GM12878 (cell line): ENCODE measurements at regions not wholly inside any gene's neighbourhood (a gene's known extent, or its start where the extent isn't known, plus 50 kb on each side); places are given as distances from the start of the nearest gene placed in this dataset.

ENCODE experiments used
- ATAC-seq: fragments of 200-7000 bp; cut with Tn5 transposase; 3 replicates; pipeline ENCODE4 v1.9.1; 2020; ENCODE audit warnings: mild to moderate bottlenecking, moderate library complexity
- BruUV-seq: library from RNA; stranded (reverse); fragments of 400-500 nt; replicated peaks from 2 replicates; lab custom pipeline; 2021; lab: Mats Ljungman, UMichigan
- CTCF ChIA-PET: fragments of 300-600 bp; sonication (Branson Sonifier 250); formaldehyde crosslinking; extraction: SDS; loops from one replicate; lab custom pipeline; 2021; ENCODE audit warnings: inconsistent platforms; lab: Yijun Ruan, JAX
- POLR2A ChIA-PET: fragments of 350-600 bp; formaldehyde crosslinking; extraction: SDS; loops from one replicate; lab custom pipeline; 2021; ENCODE audit warnings: inconsistent platforms; lab: Charles Lee
- RAD21 ChIA-PET: fragments of 300-600 bp; sonication (Branson Sonifier 250); formaldehyde crosslinking; loops from one replicate; lab custom pipeline; 2023; ENCODE audit warnings: antibody characterized with exemption; ENCODE audit not compliant: unreplicated experiment; lab: Charles Lee
- SMC1A ChIA-PET: fragments of 300-600 bp; sonication (Branson Sonifier 250); formaldehyde crosslinking; loops from one replicate; lab custom pipeline; 2023; ENCODE audit not compliant: unreplicated experiment, uncharacterized antibody; lab: Charles Lee
- DNase-seq: peaks from one replicate; pipeline ENCODE4 v3.0.0-alpha.2; 2011; ENCODE audit warnings: low read depth, low spot score
- FAIRE-seq: peaks from 3 replicates; lab custom pipeline; 2011; peaks lifted over from hg19 to GRCh38; lab: Jason Lieb, UNC
- H2AFZ ChIP-seq: 2 replicates; pipeline ENCODE4 v1.6.0; 2011; ENCODE audit warnings: low read depth, low read length, control low read depth; ENCODE audit not compliant: control insufficient read depth
- H3K27ac ChIP-seq: 2 replicates; pipeline ENCODE4 v1.5.1; 2011; ENCODE audit warnings: control low read depth; ENCODE audit not compliant: control insufficient read depth, insufficient read depth
- H3K27me3 ChIP-seq, 2 experiments: replicated peaks in 1 of 2; 2 replicates each; pipeline versions ENCODE4 v1.6.0 to v1.6.1; 2011; ENCODE audit warnings: low read length in 1 of 2; ENCODE audit not compliant: control insufficient read depth in 2 of 2, insufficient read depth in 2 of 2
- H3K36me3 ChIP-seq, 2 experiments: 2 replicates each; pipeline ENCODE4 v1.5.1; 2011; ENCODE audit warnings: low read length in 1 of 2; ENCODE audit not compliant: control insufficient read depth in 2 of 2, insufficient read depth in 2 of 2
- H3K4me1 ChIP-seq: 2 replicates; pipeline ENCODE4 v1.6.1; 2011; ENCODE audit warnings: mild to moderate bottlenecking, low read length, moderate library complexity, mixed read lengths; ENCODE audit not compliant: control insufficient read depth, insufficient read depth
- H3K4me2 ChIP-seq: 2 replicates; pipeline ENCODE4 v1.6.0; 2011; ENCODE audit warnings: control low read depth; ENCODE audit not compliant: control insufficient read depth, insufficient read depth
- H3K4me3 ChIP-seq: fragments of 200-600 bp; sonication (generic); 2 replicates; pipeline ENCODE4 v1.5.1; 2016
- H3K79me2 ChIP-seq: 2 replicates; pipeline ENCODE4 v1.6.0; 2011; ENCODE audit warnings: low read length; ENCODE audit not compliant: control insufficient read depth, insufficient read depth
- H3K9ac ChIP-seq: 2 replicates; pipeline ENCODE4 v1.8.0; 2011; ENCODE audit warnings: low read length, control low read depth, mixed read lengths; ENCODE audit not compliant: control insufficient read depth, insufficient read depth
- H3K9me3 ChIP-seq: replicated peaks from 3 replicates; pipeline ENCODE4 v1.5.1; 2011; ENCODE audit warnings: mild to moderate bottlenecking, low read length; ENCODE audit not compliant: control insufficient read depth, insufficient read depth
- H4K20me1 ChIP-seq: 2 replicates; pipeline ENCODE4 v1.6.0; 2011; ENCODE audit not compliant: control insufficient read depth, insufficient read depth
- BHLHE40 ChIP-seq, 2 experiments: fragments of 450-650 bp in 1 of 2; IDR thresholded peaks; 2 replicates each; pipeline ENCODE4 v1.6.1; 2011 to 2017; ENCODE audit warnings: low read depth in 2 of 2, borderline replicate concordance in 1 of 2, improper control_type of control experiment in 1 of 2, low read length in 1 of 2, mild to moderate bottlenecking in 1 of 2
- KAT2A ChIP-seq: conservative IDR thresholded peaks from 2 replicates; pipeline ENCODE4 v1.6.1; 2011; ENCODE audit warnings: low read depth, low read length; ENCODE audit not compliant: control insufficient read depth
- RELA ChIP-seq: fragments of 450-650 bp; IDR thresholded peaks from 2 replicates; pipeline ENCODE4 v1.8.0; 2014; ENCODE audit warnings: borderline replicate concordance; ENCODE audit not compliant: partially characterized antibody
- SIX5 ChIP-seq: IDR thresholded peaks from 2 replicates; pipeline ENCODE4 v1.6.1; 2011; ENCODE audit warnings: mild to moderate bottlenecking, low read depth, low read length, moderate library complexity; ENCODE audit not compliant: severe bottlenecking
- SREBF2 ChIP-seq: IDR thresholded peaks from 2 replicates; pipeline ENCODE4 v1.6.1; 2012; ENCODE audit warnings: mild to moderate bottlenecking, low read length
- STAT1 ChIP-seq: fragments of 450-650 bp; conservative IDR thresholded peaks from 2 replicates; pipeline ENCODE4 v1.6.1; 2014; ENCODE audit warnings: antibody characterized with exemption, mild to moderate bottlenecking
- STAT3 ChIP-seq: IDR thresholded peaks from 2 replicates; pipeline ENCODE4 v1.6.1; 2011; ENCODE audit warnings: low read depth, low read length, improper control_type of control experiment
- TAF1 ChIP-seq: IDR thresholded peaks from 2 replicates; pipeline ENCODE4 v1.6.1; 2011; ENCODE audit warnings: mild to moderate bottlenecking, low read depth, low read length, borderline replicate concordance
- TCF12 ChIP-seq: IDR thresholded peaks from 2 replicates; pipeline ENCODE4 v1.6.1; 2011; ENCODE audit warnings: low read depth, mild to moderate bottlenecking, low read length
- WRNIP1 ChIP-seq: IDR thresholded peaks from 2 replicates; pipeline ENCODE4 v1.6.1; 2011; ENCODE audit warnings: low read depth, low read length, improper control_type of control experiment, borderline replicate concordance
- ZNF217 ChIP-seq: fragments of 450-650 bp; IDR thresholded peaks from 2 replicates; pipeline ENCODE4 v1.6.1; 2017; ENCODE audit warnings: antibody characterized with exemption, mild to moderate bottlenecking
- WGBS: methylation state at CpG from one replicate; pipeline ENCODE4 v1.1.6; 2016; ENCODE audit warnings: low lambda C conversion rate; ENCODE audit not compliant: insufficient replicate concordance, insufficient coverage; ENCODE audit errors: missing lambda C conversion rate; 5-methylcytosine and 5-hydroxymethylcytosine counted together
- in situ Hi-C: fragments of 300-500 bp; cut with MboI; formaldehyde crosslinking; loops from 9 replicates; pipeline ENCODE4 v1.14.3; 2018; ENCODE audit warnings: mixed read lengths
- intact Hi-C: fragments of 100-400 bp; cut with micrococcal nuclease; formaldehyde crosslinking; loops from one replicate; pipeline ENCODE4 v1.14.2; 2022; ENCODE audit not compliant: unreplicated experiment
- TF ChIP-seq, protein P1 (sequence below): IDR thresholded peaks from 2 replicates; pipeline ENCODE4 v1.6.1; 2012; ENCODE audit warnings: mild to moderate bottlenecking, low read depth, low read length

DNA sequence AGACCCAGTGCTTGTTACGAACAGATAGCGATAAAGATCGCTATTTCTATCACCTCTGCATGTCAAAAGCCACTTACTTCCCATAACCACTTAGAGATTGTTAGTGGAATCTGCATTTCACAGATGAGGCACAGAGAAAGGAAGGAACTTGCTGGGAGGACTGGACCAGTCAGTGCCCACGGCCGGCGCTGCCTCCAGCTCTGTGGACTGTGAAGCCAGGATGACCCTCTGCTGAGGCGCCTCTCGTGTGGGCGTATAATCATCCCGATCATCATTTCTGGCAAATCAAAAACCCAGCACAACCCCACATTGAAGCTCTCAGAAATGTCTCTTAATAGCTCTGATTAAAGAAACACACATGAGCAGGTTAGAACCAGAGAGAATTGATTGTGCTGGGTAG, 61.5 kb upstream of the ADRA2C start:
- in situ Hi-C loops (no loop called here), intact Hi-C loops (no loop called here)
- no peaks in the 10 kb centered on the region for H4K20me1 ChIP-seq
- ATAC-seq = no peak
- POLR2A ChIA-PET = no interaction called here
- no TSS peak for BruUV-seq
- no peak overlapping the region for H2AFZ ChIP-seq
- no peaks in the 10 kb centered on the region for H3K79me2 ChIP-seq
- no peak overlapping the region for H3K9ac ChIP-seq
- RAD21 ChIA-PET = no interaction called here
- no peak overlapping the region for H3K4me3 ChIP-seq
- H3K27me3 ChIP-seq = no peaks in the 10 kb centered on the region; a peak in 1 of 4 replicates
- CTCF ChIA-PET = interaction anchor here (0.6 kb wide), 1 partner anchor 503 kb away, joined by 5 read pairs; no protein-coding TSS in a partner anchor
- H3K4me1 ChIP-seq = peaks cover 4% of the 10 kb centered on the region; the same call in 1 of the 2 replicates
- H3K4me2 ChIP-seq = no peak overlapping the region
- SMC1A ChIA-PET = no interaction called here
- no peak for TF ChIP-seq ZNF217
- TF ChIP-seq SIX5 = no peak
- TF ChIP-seq KAT2A = no peak
- H3K27ac ChIP-seq = no peak overlapping the region
- no peaks in the 10 kb centered on the region for H3K36me3 ChIP-seq
- WGBS = 66% methylated on average over 10 of the region's 10 CpGs
- no peaks in the 10 kb centered on the region for H3K9me3 ChIP-seq
- FAIRE-seq = no peak
- DNase-seq = no peak

DNA sequence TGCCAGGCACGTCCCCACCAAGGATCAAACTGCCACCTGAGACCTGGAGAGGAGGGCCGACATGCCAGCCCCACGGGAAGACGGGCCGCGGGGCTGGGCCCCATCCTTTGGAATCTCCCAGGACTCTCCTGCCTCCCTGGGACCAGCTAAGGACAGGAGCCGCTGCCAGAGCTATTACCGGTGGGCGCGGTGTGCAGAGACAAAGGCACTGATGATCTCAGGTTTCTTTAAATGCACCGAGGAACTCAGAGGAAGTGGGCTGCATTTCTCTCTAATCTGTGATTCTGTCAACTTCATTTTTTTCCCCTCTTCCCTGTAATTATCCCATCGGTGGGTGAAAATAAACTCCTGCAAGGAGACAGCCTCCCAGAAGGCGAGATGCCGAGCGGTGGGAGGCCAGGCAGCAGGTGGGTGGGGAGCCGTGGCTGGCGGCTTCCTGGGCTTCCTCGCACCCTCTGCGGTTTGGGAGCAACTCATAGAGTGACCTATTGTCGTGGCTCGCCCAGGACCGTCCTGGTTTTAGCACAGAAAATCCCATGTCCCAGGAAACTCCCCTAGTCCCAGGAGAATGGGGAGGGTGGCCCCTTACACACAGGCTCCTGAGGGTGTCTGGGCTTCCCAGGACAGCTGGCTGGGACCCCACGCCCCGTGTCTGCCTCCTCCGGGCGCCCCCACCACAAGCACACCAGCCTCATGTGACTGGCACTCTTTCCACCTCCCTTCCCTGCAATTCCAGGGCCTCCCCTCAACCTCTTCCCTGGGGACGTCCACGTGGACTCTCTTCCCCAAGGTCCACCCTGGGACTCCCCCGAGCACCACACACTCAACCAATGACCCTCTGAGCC, 62.3 kb upstream of the ADRA2C start:
- WGBS = 10% methylated on average over 29 of the region's 29 CpGs
- Histone ChIP-seq H3K4me2 (no peak overlapping the region), H3K36me3 (no peaks in the 10 kb centered on the region), H3K9me3 (no peaks in the 10 kb centered on the region), H3K79me2 (no peaks in the 10 kb centered on the region), H3K27ac (no peak overlapping the region), H4K20me1 (no peaks in the 10 kb centered on the region), H3K9ac (no peak overlapping the region), H3K4me3 (no peak overlapping the region), H3K27me3 (no peaks in the 10 kb centered on the region; a peak in 1 of 4 replicates), H3K4me1 (peaks cover 4% of the 10 kb centered on the region; the same call in 1 of the 2 replicates), H2AFZ (no peak overlapping the region)
- ChIA-PET RAD21 (no interaction called here), POLR2A (no interaction called here), SMC1A (no interaction called here), CTCF (no interaction called here)
- FAIRE-seq (no peak), DNase-seq (no peak), ATAC-seq (no peak)
- no TSS peak for BruUV-seq
- intact Hi-C loops = no loop called here
- in situ Hi-C loops = no loop called here
- TF ChIP-seq STAT3 (no peak), SREBF2 (no peak), STAT1 (no peak), BHLHE40 (IDR thresholded peaks at IDR 0.05; ENCODE audit: borderline replicate concordance in 1 of 2, low read depth in 2 of 2, low read length in 1 of 2) (no peak), WRNIP1 (no peak), TAF1 (no peak), TCF12 (no peak), RELA (no peak)
- TF ChIP-seq, protein P1, sequence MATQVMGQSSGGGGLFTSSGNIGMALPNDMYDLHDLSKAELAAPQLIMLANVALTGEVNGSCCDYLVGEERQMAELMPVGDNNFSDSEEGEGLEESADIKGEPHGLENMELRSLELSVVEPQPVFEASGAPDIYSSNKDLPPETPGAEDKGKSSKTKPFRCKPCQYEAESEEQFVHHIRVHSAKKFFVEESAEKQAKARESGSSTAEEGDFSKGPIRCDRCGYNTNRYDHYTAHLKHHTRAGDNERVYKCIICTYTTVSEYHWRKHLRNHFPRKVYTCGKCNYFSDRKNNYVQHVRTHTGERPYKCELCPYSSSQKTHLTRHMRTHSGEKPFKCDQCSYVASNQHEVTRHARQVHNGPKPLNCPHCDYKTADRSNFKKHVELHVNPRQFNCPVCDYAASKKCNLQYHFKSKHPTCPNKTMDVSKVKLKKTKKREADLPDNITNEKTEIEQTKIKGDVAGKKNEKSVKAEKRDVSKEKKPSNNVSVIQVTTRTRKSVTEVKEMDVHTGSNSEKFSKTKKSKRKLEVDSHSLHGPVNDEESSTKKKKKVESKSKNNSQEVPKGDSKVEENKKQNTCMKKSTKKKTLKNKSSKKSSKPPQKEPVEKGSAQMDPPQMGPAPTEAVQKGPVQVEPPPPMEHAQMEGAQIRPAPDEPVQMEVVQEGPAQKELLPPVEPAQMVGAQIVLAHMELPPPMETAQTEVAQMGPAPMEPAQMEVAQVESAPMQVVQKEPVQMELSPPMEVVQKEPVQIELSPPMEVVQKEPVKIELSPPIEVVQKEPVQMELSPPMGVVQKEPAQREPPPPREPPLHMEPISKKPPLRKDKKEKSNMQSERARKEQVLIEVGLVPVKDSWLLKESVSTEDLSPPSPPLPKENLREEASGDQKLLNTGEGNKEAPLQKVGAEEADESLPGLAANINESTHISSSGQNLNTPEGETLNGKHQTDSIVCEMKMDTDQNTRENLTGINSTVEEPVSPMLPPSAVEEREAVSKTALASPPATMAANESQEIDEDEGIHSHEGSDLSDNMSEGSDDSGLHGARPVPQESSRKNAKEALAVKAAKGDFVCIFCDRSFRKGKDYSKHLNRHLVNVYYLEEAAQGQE = no peak
